ENCODE measurements at regions not wholly inside any gene's neighbourhood (a gene's known extent, or its start where the extent isn't known, plus 50 kb on each side); places are given as distances from the start of the nearest gene placed in this dataset.

DNA sequence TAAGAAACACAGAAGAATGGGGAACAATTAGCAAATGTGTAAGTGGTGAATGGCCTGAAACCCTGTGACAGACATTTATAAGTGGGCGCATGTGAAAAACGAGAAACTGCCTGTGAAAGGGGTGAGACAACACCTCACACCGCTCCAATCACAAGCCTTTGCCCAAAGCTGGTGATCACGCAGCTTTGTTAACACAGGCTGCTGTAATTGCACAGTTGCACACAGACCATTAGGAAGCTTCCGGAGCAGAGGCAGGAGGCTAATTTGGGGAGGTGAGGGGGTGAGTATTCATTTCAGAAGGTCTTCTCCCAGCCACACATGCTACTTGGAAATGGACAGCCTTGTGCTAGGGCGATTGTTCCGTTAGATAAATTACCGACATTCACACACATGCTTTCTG is 294.0 kb downstream of the MED10 start:
- H3K79me2 ChIP-seq (ENCODE audit: low read length): no peaks in the 10 kb centered on the region
- H2AFZ ChIP-seq (ENCODE audit: low read length): no peak overlapping the region
- H3K36me3 ChIP-seq (ENCODE audit: insufficient read depth, low read length): no peaks in the 10 kb centered on the region
- no peak overlapping the region for H3K27ac ChIP-seq (ENCODE audit: low read length)
- H3K27me3 ChIP-seq (ENCODE audit: low read length): no peaks in the 10 kb centered on the region
- H3K9me2 ChIP-seq (replicated peaks; ENCODE audit: insufficient read depth, low read length): no peaks in the 10 kb centered on the region
- no peaks in the 10 kb centered on the region for H3K9me3 ChIP-seq (ENCODE audit: low read length)
- H3K4me2 ChIP-seq (ENCODE audit: low read depth, low read length, poor library complexity, severe bottlenecking): no peak overlapping the region
- no peaks in the 10 kb centered on the region for H4K20me1 ChIP-seq (ENCODE audit: insufficient read depth, low read depth, low read length)
- no peak for DNase-seq
- H3K4me1 ChIP-seq (ENCODE audit: low read length): no peaks in the 10 kb centered on the region
- no peak overlapping the region for H3K4me3 ChIP-seq (ENCODE audit: low read length)
- no peak overlapping the region for H3K9ac ChIP-seq (ENCODE audit: low read length)

GRCh38 chr5:6083311-6083978 is 294.9 kb downstream of the MED10 start:
- no peak overlapping the region for H3K4me2 ChIP-seq (ENCODE audit: low read depth, low read length, poor library complexity, severe bottlenecking)
- H3K27ac ChIP-seq (ENCODE audit: low read length): no peak overlapping the region
- no peak overlapping the region for H3K4me3 ChIP-seq (ENCODE audit: low read length)
- H3K9ac ChIP-seq (ENCODE audit: low read length): no peak overlapping the region
- H3K4me1 ChIP-seq (ENCODE audit: low read length): no peaks in the 10 kb centered on the region
- no peak for DNase-seq
- no peak overlapping the region for H2AFZ ChIP-seq (ENCODE audit: low read length)
- H3K27me3 ChIP-seq (ENCODE audit: low read length): no peaks in the 10 kb centered on the region
- no peaks in the 10 kb centered on the region for H3K36me3 ChIP-seq (ENCODE audit: insufficient read depth, low read length)
- no peaks in the 10 kb centered on the region for H4K20me1 ChIP-seq (ENCODE audit: insufficient read depth, low read depth, low read length)
- H3K9me2 ChIP-seq (replicated peaks; ENCODE audit: insufficient read depth, low read length): no peaks in the 10 kb centered on the region
- no peaks in the 10 kb centered on the region for H3K9me3 ChIP-seq (ENCODE audit: low read length)
- H3K79me2 ChIP-seq (ENCODE audit: low read length): no peaks in the 10 kb centered on the region

DNA sequence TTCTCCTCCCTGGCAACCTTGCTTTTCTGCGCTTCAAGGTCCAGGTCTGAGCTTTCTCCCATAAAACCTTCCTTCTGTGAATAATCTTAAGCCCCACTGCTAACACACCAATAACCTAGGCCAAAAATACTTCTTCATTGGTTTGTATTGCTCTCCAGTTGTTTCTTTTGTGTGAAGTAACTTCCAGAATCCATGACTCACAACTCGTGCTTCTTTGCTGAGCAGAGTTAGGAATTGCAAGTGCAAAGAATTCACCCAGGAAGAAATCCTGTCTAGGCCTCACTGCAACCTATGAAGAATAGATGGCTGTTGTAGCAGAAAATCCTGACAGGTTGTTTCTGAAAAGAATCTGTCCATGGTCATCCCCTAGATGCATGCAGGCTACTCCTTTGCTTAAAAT is 295.7 kb downstream of the MED10 start:
- H3K4me1 ChIP-seq (ENCODE audit: low read length): no peaks in the 10 kb centered on the region
- no peak for DNase-seq
- no peak overlapping the region for H2AFZ ChIP-seq (ENCODE audit: low read length)
- H3K9ac ChIP-seq (ENCODE audit: low read length): no peak overlapping the region
- no peak overlapping the region for H3K27ac ChIP-seq (ENCODE audit: low read length)
- no peaks in the 10 kb centered on the region for H3K27me3 ChIP-seq (ENCODE audit: low read length)
- H3K4me3 ChIP-seq (ENCODE audit: low read length): no peak overlapping the region
- no peaks in the 10 kb centered on the region for H3K9me3 ChIP-seq (ENCODE audit: low read length)
- H3K79me2 ChIP-seq (ENCODE audit: low read length): no peaks in the 10 kb centered on the region
- H4K20me1 ChIP-seq (ENCODE audit: insufficient read depth, low read depth, low read length): no peaks in the 10 kb centered on the region
- no peak overlapping the region for H3K4me2 ChIP-seq (ENCODE audit: low read depth, low read length, poor library complexity, severe bottlenecking)
- H3K9me2 ChIP-seq (replicated peaks; ENCODE audit: insufficient read depth, low read length): no peaks in the 10 kb centered on the region
- no peaks in the 10 kb centered on the region for H3K36me3 ChIP-seq (ENCODE audit: insufficient read depth, low read length)

DNA sequence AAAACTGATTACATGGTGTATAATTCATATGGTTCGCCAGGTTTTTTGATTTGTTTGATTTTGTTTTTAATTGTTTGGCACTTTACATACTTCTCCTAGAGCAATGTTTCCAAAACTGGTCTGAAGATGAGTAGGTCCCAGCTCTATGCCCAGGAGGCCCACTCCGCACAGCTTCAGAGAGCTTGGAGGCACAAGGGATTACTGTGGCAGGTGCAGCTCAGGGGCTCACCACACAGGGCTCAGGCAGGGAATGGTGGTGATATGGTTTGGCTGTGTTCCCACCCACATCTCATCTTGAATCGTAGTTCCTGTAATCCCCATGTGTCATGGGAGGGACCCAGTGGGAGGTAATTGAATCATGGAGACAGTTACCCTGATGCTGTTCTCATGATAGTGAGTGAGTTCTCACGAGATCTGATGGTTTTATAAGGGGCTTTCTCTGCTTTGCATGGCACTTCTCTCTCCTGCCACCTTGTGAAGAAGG is 296.6 kb downstream of the MED10 start:
- no peak for DNase-seq
- Histone ChIP-seq H3K9me2 (replicated peaks; ENCODE audit: insufficient read depth, low read length) (no peaks in the 10 kb centered on the region), H3K36me3 (ENCODE audit: insufficient read depth, low read length) (no peaks in the 10 kb centered on the region), H2AFZ (ENCODE audit: low read length) (no peak overlapping the region), H3K4me1 (ENCODE audit: low read length) (no peaks in the 10 kb centered on the region), H3K4me2 (ENCODE audit: low read depth, low read length, poor library complexity, severe bottlenecking) (no peak overlapping the region), H3K27me3 (ENCODE audit: low read length) (no peaks in the 10 kb centered on the region), H3K4me3 (ENCODE audit: low read length) (no peak overlapping the region), H3K9me3 (ENCODE audit: low read length) (no peaks in the 10 kb centered on the region), H4K20me1 (ENCODE audit: insufficient read depth, low read depth, low read length) (no peaks in the 10 kb centered on the region), H3K9ac (ENCODE audit: low read length) (no peak overlapping the region), H3K79me2 (ENCODE audit: low read length) (no peaks in the 10 kb centered on the region), H3K27ac (ENCODE audit: low read length) (no peak overlapping the region)

DNA sequence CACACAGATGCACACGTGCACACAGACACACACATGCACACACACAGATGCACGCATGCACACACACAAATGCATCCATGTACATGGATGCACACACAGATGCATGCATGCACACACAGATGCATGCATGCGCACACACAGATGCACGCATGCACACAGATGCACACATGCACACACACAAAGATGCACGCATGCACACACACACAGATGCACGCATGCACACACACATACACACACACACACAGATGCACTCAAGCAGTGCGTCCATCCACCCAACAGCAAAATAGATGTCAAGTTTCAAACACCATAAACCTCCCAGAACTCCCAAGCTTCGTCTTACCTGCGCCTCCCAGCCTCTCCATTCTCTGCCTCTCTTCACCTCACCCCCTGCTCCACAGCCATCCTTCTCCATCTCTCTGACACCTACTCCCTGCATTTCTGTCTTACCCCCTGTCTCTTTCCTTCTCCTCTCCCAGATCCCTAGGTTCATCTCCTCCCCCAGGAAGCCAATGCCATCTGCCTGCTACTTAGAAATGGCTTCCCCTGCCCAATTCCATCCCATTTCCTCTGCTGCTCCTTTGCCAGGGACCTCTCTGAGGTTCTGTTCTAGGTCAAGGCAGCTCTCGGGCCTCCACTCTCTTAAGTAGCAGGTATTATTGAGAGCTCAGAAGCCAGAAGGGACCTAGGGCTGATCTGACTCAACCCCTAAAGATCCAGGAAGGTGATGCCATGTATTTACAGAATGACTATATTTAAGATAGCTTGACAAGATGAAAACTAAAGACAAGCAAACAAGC is 297.2 kb downstream of the MED10 start:
- no peak for DNase-seq
- H3K4me3 ChIP-seq (ENCODE audit: low read length): no peak overlapping the region
- H3K27me3 ChIP-seq (ENCODE audit: low read length): no peaks in the 10 kb centered on the region
- no peaks in the 10 kb centered on the region for H3K79me2 ChIP-seq (ENCODE audit: low read length)
- no peak overlapping the region for H3K27ac ChIP-seq (ENCODE audit: low read length)
- H3K4me2 ChIP-seq (ENCODE audit: low read depth, low read length, poor library complexity, severe bottlenecking): no peak overlapping the region
- H3K36me3 ChIP-seq (ENCODE audit: insufficient read depth, low read length): no peaks in the 10 kb centered on the region
- no peaks in the 10 kb centered on the region for H3K9me3 ChIP-seq (ENCODE audit: low read length)
- no peak overlapping the region for H2AFZ ChIP-seq (ENCODE audit: low read length)
- H3K4me1 ChIP-seq (ENCODE audit: low read length): no peaks in the 10 kb centered on the region
- no peak overlapping the region for H3K9ac ChIP-seq (ENCODE audit: low read length)
- H3K9me2 ChIP-seq (replicated peaks; ENCODE audit: insufficient read depth, low read length): no peaks in the 10 kb centered on the region
- H4K20me1 ChIP-seq (ENCODE audit: insufficient read depth, low read depth, low read length): no peaks in the 10 kb centered on the region

- no peaks in the 10 kb centered on the region for H3K27me3 ChIP-seq (ENCODE audit: low read length)
- no peaks in the 10 kb centered on the region for H3K36me3 ChIP-seq (ENCODE audit: insufficient read depth, low read length)
- H3K4me3 ChIP-seq (ENCODE audit: low read length): no peak overlapping the region
- H3K27ac ChIP-seq (ENCODE audit: low read length): no peak overlapping the region
- H3K9ac ChIP-seq (ENCODE audit: low read length): no peak overlapping the region
- no peaks in the 10 kb centered on the region for H3K79me2 ChIP-seq (ENCODE audit: low read length)
- no peaks in the 10 kb centered on the region for H3K9me2 ChIP-seq (replicated peaks; ENCODE audit: insufficient read depth, low read length)
- H4K20me1 ChIP-seq (ENCODE audit: insufficient read depth, low read depth, low read length): no peaks in the 10 kb centered on the region
- no peak overlapping the region for H3K4me2 ChIP-seq (ENCODE audit: low read depth, low read length, poor library complexity, severe bottlenecking)
- no peak overlapping the region for H2AFZ ChIP-seq (ENCODE audit: low read length)
- H3K4me1 ChIP-seq (ENCODE audit: low read length): no peaks in the 10 kb centered on the region
- no peaks in the 10 kb centered on the region for H3K9me3 ChIP-seq (ENCODE audit: low read length)
- no peak for DNase-seq
Measured at GRCh38 chr5:6080436-6080835, 297.9 kb downstream of the MED10 start.

DNA sequence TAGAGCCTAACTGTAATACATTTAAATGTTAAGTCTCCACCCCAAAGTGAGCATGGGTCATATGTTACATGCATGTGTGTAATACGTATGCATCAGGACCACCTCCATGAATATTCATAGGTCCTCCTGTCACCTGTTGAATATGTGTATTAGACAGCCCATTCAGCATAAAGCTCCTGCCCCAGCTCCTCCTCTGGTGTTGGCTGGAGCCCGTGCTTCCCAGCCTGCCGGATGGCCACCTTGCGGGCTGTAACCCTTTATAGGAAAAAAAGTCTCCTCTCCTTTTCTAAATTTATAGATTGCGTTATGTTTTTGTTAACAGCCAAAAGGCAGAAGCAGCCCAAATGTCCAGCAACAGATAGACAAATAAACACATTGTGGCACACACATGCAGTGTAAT is 299.5 kb downstream of the MED10 start:
- Histone ChIP-seq H3K4me3 (ENCODE audit: low read length) (no peak overlapping the region), H3K9ac (ENCODE audit: low read length) (no peak overlapping the region), H3K36me3 (ENCODE audit: insufficient read depth, low read length) (no peaks in the 10 kb centered on the region), H3K27ac (ENCODE audit: low read length) (no peak overlapping the region), H3K27me3 (ENCODE audit: low read length) (no peaks in the 10 kb centered on the region), H3K4me2 (ENCODE audit: low read depth, low read length, poor library complexity, severe bottlenecking) (no peak overlapping the region), H2AFZ (ENCODE audit: low read length) (no peak overlapping the region), H3K4me1 (ENCODE audit: low read length) (no peaks in the 10 kb centered on the region), H3K9me3 (ENCODE audit: low read length) (no peaks in the 10 kb centered on the region), H4K20me1 (ENCODE audit: insufficient read depth, low read depth, low read length) (no peaks in the 10 kb centered on the region), H3K9me2 (replicated peaks; ENCODE audit: insufficient read depth, low read length) (no peaks in the 10 kb centered on the region), H3K79me2 (ENCODE audit: low read length) (no peaks in the 10 kb centered on the region)
- no peak for DNase-seq

DNA sequence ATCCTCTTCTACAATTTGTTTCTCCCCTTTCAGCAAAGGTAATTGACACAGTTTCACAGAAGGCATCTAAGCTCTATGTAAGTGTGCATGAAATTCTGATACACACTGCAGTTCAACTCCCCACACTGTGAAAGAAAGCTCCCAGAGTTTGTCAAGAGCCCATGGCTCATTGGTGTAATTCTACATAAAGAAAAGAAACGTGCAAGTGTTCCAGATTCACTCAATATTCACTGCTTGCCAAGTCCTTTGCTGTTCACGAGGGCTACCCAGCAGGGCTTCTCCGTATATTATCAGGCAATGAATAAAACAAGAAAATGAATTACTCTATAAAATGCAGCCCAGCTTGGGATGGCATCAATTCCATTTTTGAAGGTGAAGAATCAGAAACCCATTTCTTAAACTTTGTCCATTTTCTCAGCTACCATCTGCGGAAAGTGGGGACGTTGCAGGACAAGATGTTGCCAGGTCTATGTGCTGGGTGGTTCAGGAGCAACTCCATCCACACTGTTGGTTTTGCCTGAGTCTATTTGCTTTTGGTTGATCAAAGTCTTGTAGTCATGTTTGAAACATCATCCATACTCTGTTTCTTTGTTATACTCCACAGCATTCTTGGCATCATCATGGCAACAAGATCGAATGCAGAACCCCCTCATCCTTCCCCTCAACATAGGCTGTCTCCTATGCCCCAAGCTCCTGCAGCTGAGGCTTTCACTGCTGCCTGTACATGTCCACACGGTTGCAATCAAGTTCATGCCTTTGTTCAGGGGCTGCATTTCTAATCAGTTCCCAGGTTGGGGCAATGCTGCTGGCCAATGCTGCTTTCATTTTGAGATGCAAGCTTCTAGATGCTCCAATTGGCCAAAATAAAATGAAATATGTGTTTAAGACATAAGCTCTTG is 301.8 kb downstream of the MED10 start:
- Histone ChIP-seq H3K9me2 (replicated peaks; ENCODE audit: insufficient read depth, low read length) (no peaks in the 10 kb centered on the region), H3K27me3 (ENCODE audit: low read length) (no peaks in the 10 kb centered on the region), H3K36me3 (ENCODE audit: insufficient read depth, low read length) (no peaks in the 10 kb centered on the region), H3K9ac (ENCODE audit: low read length) (no peak overlapping the region), H3K4me3 (ENCODE audit: low read length) (no peak overlapping the region), H3K4me2 (ENCODE audit: low read depth, low read length, poor library complexity, severe bottlenecking) (no peak overlapping the region), H2AFZ (ENCODE audit: low read length) (no peak overlapping the region), H3K9me3 (ENCODE audit: low read length) (no peaks in the 10 kb centered on the region), H3K27ac (ENCODE audit: low read length) (no peak overlapping the region), H4K20me1 (ENCODE audit: insufficient read depth, low read depth, low read length) (no peaks in the 10 kb centered on the region), H3K79me2 (ENCODE audit: low read length) (no peaks in the 10 kb centered on the region), H3K4me1 (ENCODE audit: low read length) (no peaks in the 10 kb centered on the region)
- no peak for DNase-seq
